Neural progenitor cell (in vitro differentiated cells): ENCODE measurements at regions not wholly inside any gene's neighbourhood (a gene's known extent, or its start where the extent isn't known, plus 50 kb on each side); places are given as distances from the start of the nearest gene placed in this dataset.

Experiments
- CTCF ChIP-seq: fragments of 200-600 bp; sonication (generic); IDR thresholded peaks from 2 replicates; pipeline ENCODE4 v1.5.1; 2017; ENCODE audit warnings: antibody characterized with exemption, mild to moderate bottlenecking
- EZH2 ChIP-seq: fragments of 200-600 bp; sonication (generic); IDR thresholded peaks from 2 replicates; pipeline ENCODE4 v1.6.1; 2017; ENCODE audit warnings: antibody characterized with exemption, mild to moderate bottlenecking, moderate library complexity
- EZH2phosphoT487 ChIP-seq: fragments of 200-600 bp; sonication (generic); IDR thresholded peaks from 2 replicates; pipeline ENCODE4 v1.6.1; 2017; ENCODE audit warnings: antibody characterized with exemption

- TF ChIP-seq CTCF (no peak), EZH2 (no peak), EZH2phosphoT487 (no peak)
Measured at GRCh38 chr1:10915594-10915993, 96.9 kb upstream of the TARDBP start.
